HEK293 (cell line): ENCODE measurements at regions not wholly inside any gene's neighbourhood (a gene's known extent, or its start where the extent isn't known, plus 50 kb on each side); places are given as distances from the start of the nearest gene placed in this dataset.

Experiments
- CTCF ChIA-PET: fragments of 350-600 bp; formaldehyde crosslinking; extraction: SDS; loops from one replicate; lab custom pipeline; 2021; ENCODE audit warnings: antibody characterized with exemption; lab: Yijun Ruan, JAX
- POLR2A ChIA-PET: fragments of 300-600 bp; formaldehyde crosslinking; extraction: SDS; loops from one replicate; lab custom pipeline; 2020; ENCODE audit warnings: antibody characterized with exemption, inconsistent platforms; lab: Yijun Ruan, JAX
- H3K27ac ChIP-seq: fragments of 200-500 bp; sonication (Bioruptor generic); 2 replicates; pipeline ENCODE4 v1.5.1; 2014; ENCODE audit warnings: low read depth, low read length, control low read depth, inconsistent platforms; ENCODE audit errors: extremely low read depth
- H3K36me3 ChIP-seq, 2 experiments: fragments of 200-500 bp in 1 of 2; sonication (Bioruptor generic) in 1 of 2; 1 replicate in 1 of 2; 2 replicates in 1 of 2; pipeline ENCODE4 v1.5.1; 2014 to 2017; ENCODE audit warnings: inconsistent platforms in 2 of 2, low read length in 2 of 2; ENCODE audit not compliant: control insufficient read depth in 2 of 2, insufficient read depth in 1 of 2
- H3K4me1 ChIP-seq: fragments of 200-500 bp; sonication (Bioruptor generic); 2 replicates; pipeline ENCODE4 v1.5.1; 2014; ENCODE audit warnings: mild to moderate bottlenecking, low read length, inconsistent platforms; ENCODE audit not compliant: control insufficient read depth, insufficient read depth
- H3K4me3 ChIP-seq: 2 replicates; pipeline ENCODE4 v1.5.1; 2011; ENCODE audit warnings: low read depth, mild to moderate bottlenecking, control low read depth, low read length, moderate library complexity
- H3K9me3 ChIP-seq: fragments of 200-500 bp; sonication (Bioruptor generic); 2 replicates; pipeline ENCODE4 v1.5.1; 2014; ENCODE audit warnings: low read depth, low read length, inconsistent platforms; ENCODE audit not compliant: control insufficient read depth, insufficient read depth
- IKZF3 ChIP-seq: fragments of 450-650 bp; IDR thresholded peaks from 2 replicates; pipeline ENCODE4 v1.5.0; 2018; ENCODE audit warnings: missing biosample characterization, mild to moderate bottlenecking, missing genetic modification characterization, moderate library complexity
- KLF8 ChIP-seq: fragments of 450-650 bp; formaldehyde crosslinking; IDR thresholded peaks from 2 replicates; pipeline ENCODE4 v1.5.1; 2016; ENCODE audit warnings: missing biosample characterization, missing genetic modification characterization
- MYNN ChIP-seq: fragments of 450-650 bp; formaldehyde crosslinking; IDR thresholded peaks from 2 replicates; pipeline ENCODE4 v1.5.1; 2016; ENCODE audit warnings: missing biosample characterization, missing genetic modification characterization, borderline replicate concordance
- RBAK ChIP-seq: fragments of 450-650 bp; formaldehyde crosslinking; IDR thresholded peaks from 2 replicates; pipeline ENCODE4 v1.5.1; 2016; ENCODE audit warnings: missing biosample characterization, missing genetic modification characterization
- SALL2 ChIP-seq: fragments of 450-650 bp; formaldehyde crosslinking; IDR thresholded peaks from 2 replicates; pipeline ENCODE4 v1.5.0; 2017; ENCODE audit warnings: missing biosample characterization, mild to moderate bottlenecking, missing genetic modification characterization, borderline replicate concordance
- TRIM28 ChIP-seq: IDR thresholded peaks from 2 replicates; pipeline ENCODE4 v1.6.1; 2011; ENCODE audit warnings: low read length, control low read depth, borderline replicate concordance
- YY2 ChIP-seq: fragments of 450-650 bp; formaldehyde crosslinking; IDR thresholded peaks from 2 replicates; pipeline ENCODE4 v1.5.1; 2016; ENCODE audit warnings: missing biosample characterization, missing genetic modification characterization
- ZBTB21 ChIP-seq: fragments of 450-650 bp; formaldehyde crosslinking; IDR thresholded peaks from 2 replicates; pipeline ENCODE4 v1.5.1; 2017; ENCODE audit warnings: missing biosample characterization, missing genetic modification characterization
- ZBTB8A ChIP-seq: fragments of 450-650 bp; formaldehyde crosslinking; IDR thresholded peaks from 2 replicates; pipeline ENCODE4 v1.5.1; 2016; ENCODE audit warnings: missing biosample characterization, missing genetic modification characterization
- ZFP69B ChIP-seq: fragments of 450-650 bp; formaldehyde crosslinking; IDR thresholded peaks from 2 replicates; pipeline ENCODE4 v1.5.1; 2016; ENCODE audit warnings: missing biosample characterization, missing genetic modification characterization
- ZNF214 ChIP-seq: fragments of 450-650 bp; formaldehyde crosslinking; IDR thresholded peaks from 2 replicates; pipeline ENCODE4 v1.5.1; 2017; ENCODE audit warnings: missing biosample characterization, mild to moderate bottlenecking, missing genetic modification characterization, borderline replicate concordance
- ZNF239 ChIP-seq: fragments of 450-650 bp; formaldehyde crosslinking; IDR thresholded peaks from 2 replicates; pipeline ENCODE4 v1.5.1; 2016; ENCODE audit warnings: missing biosample characterization, missing genetic modification characterization
- ZNF274 ChIP-seq, 2 experiments: fragments of 200-500 bp in 1 of 2; fragments of 450-650 bp in 1 of 2; sonication (Bioruptor generic) in 1 of 2; formaldehyde crosslinking in 1 of 2; IDR thresholded peaks; 2 replicates each; pipeline versions ENCODE4 v1.5.1 to v1.6.1; 2014 to 2016; ENCODE audit warnings: borderline replicate concordance in 1 of 2, inconsistent platforms in 1 of 2, low read length in 1 of 2, missing biosample characterization in 1 of 2, missing genetic modification characterization in 1 of 2
- ZNF341 ChIP-seq: fragments of 450-650 bp; formaldehyde crosslinking; IDR thresholded peaks from 2 replicates; pipeline ENCODE4; 2016; ENCODE audit warnings: low read depth, missing biosample characterization, missing genetic modification characterization
- ZNF423 ChIP-seq: fragments of 450-650 bp; formaldehyde crosslinking; IDR thresholded peaks from 2 replicates; pipeline ENCODE4 v1.5.1; 2016; ENCODE audit warnings: missing biosample characterization, missing genetic modification characterization
- ZNF544 ChIP-seq: fragments of 450-650 bp; formaldehyde crosslinking; IDR thresholded peaks from 2 replicates; pipeline ENCODE4 v1.5.0; 2017; ENCODE audit warnings: missing biosample characterization, missing genetic modification characterization
- ZNF555 ChIP-seq: fragments of 450-650 bp; formaldehyde crosslinking; conservative IDR thresholded peaks from 2 replicates; pipeline ENCODE4 v1.5.1; 2017; ENCODE audit warnings: missing biosample characterization, mild to moderate bottlenecking, missing genetic modification characterization, inconsistent platforms
- ZNF571 ChIP-seq: fragments of 450-650 bp; formaldehyde crosslinking; IDR thresholded peaks from 2 replicates; pipeline ENCODE4 v1.5.0; 2017; ENCODE audit warnings: missing biosample characterization, missing genetic modification characterization
- ZNF610 ChIP-seq: fragments of 450-650 bp; formaldehyde crosslinking; IDR thresholded peaks from 2 replicates; pipeline ENCODE4 v1.5.1; 2016; ENCODE audit warnings: missing biosample characterization, missing genetic modification characterization, borderline replicate concordance
- ZNF623 ChIP-seq: fragments of 450-650 bp; formaldehyde crosslinking; IDR thresholded peaks from 2 replicates; pipeline ENCODE4 v1.5.1; 2016; ENCODE audit warnings: missing biosample characterization, missing genetic modification characterization
- ZNF776 ChIP-seq: fragments of 450-650 bp; formaldehyde crosslinking; IDR thresholded peaks from 2 replicates; pipeline ENCODE4 v1.5.0; 2017; ENCODE audit warnings: missing biosample characterization, missing genetic modification characterization, borderline replicate concordance
- TF ChIP-seq, protein P1 (sequence below): IDR thresholded peaks from 2 replicates; pipeline ENCODE4 v1.6.1; 2011; ENCODE audit warnings: mild to moderate bottlenecking, low read depth, low read length, borderline replicate concordance
- TF ChIP-seq, protein P2 (sequence below): fragments of 450-650 bp; formaldehyde crosslinking; IDR thresholded peaks from 2 replicates; pipeline ENCODE4; 2016; ENCODE audit warnings: missing biosample characterization, missing genetic modification characterization
- TF ChIP-seq, protein P3 (sequence below): fragments of 450-650 bp; IDR thresholded peaks from 2 replicates; pipeline ENCODE4 v1.5.1; 2018; ENCODE audit warnings: missing biosample characterization, mild to moderate bottlenecking, missing genetic modification characterization
- TF ChIP-seq, protein P4 (sequence below): fragments of 450-650 bp; formaldehyde crosslinking; IDR thresholded peaks from 2 replicates; pipeline ENCODE4 v1.5.1; 2016; ENCODE audit warnings: missing biosample characterization, missing genetic modification characterization
- TF ChIP-seq, protein P5 (sequence below): fragments of 450-650 bp; formaldehyde crosslinking; IDR thresholded peaks from 2 replicates; pipeline ENCODE4 v1.5.1; 2016; ENCODE audit warnings: missing biosample characterization, missing genetic modification characterization
- TF ChIP-seq, protein P6 (sequence below): fragments of 450-650 bp; formaldehyde crosslinking; IDR thresholded peaks from 2 replicates; pipeline ENCODE4 v1.5.1; 2016; ENCODE audit warnings: missing biosample characterization, missing genetic modification characterization, low read depth

DNA sequence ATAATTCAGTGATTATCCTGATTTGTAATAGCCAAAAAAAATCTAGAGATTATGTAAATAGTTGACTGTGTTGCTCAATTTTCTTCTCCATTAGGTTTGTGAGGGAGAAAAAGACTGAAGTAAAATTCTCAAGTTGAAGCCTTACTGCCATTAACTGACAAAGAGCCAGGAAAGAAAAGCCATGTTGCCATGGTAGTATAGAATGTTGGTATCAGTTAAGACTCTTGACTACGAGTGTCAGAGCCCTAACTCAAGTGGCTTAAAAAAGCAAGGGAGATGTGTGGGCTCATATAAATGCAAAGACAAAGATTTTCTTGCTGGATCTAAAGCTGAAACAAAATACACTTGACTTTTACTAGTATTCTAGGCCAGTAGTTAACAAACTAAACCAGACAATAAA is 571.7 kb downstream of the KCTD16 start:
- no peaks in the 10 kb centered on the region for H3K9me3 ChIP-seq
- POLR2A ChIA-PET = no interaction called here
- no peak for TF ChIP-seq MYNN (tag by site-specific recombination)
- TF ChIP-seq, protein P1, sequence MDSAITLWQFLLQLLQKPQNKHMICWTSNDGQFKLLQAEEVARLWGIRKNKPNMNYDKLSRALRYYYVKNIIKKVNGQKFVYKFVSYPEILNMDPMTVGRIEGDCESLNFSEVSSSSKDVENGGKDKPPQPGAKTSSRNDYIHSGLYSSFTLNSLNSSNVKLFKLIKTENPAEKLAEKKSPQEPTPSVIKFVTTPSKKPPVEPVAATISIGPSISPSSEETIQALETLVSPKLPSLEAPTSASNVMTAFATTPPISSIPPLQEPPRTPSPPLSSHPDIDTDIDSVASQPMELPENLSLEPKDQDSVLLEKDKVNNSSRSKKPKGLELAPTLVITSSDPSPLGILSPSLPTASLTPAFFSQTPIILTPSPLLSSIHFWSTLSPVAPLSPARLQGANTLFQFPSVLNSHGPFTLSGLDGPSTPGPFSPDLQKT = no peak
- no peak for TF ChIP-seq ZNF239 (tag by site-specific recombination)
- no peak for TF ChIP-seq ZNF214 (tag by site-specific recombination)
- no peak for TF ChIP-seq ZNF776 (tag by site-specific recombination)
- no peak for TF ChIP-seq ZFP69B (tag by site-specific recombination)
- TF ChIP-seq, protein P2, sequence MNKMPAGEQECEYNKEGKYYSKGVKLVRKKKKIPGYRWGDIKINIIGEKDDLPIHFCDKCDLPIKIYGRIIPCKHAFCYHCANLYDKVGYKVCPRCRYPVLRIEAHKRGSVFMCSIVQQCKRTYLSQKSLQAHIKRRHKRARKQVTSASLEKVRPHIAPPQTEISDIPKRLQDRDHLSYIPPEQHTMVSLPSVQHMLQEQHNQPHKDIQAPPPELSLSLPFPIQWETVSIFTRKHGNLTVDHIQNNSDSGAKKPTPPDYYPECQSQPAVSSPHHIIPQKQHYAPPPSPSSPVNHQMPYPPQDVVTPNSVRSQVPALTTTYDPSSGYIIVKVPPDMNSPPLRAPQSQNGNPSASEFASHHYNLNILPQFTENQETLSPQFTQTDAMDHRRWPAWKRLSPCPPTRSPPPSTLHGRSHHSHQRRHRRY (tag by site-specific recombination) = no peak
- TF ChIP-seq SALL2 = no peak
- TF ChIP-seq ZNF623 (tag by site-specific recombination) = no peak
- no peak for TF ChIP-seq KLF8
- no peak for TF ChIP-seq ZNF341
- TF ChIP-seq IKZF3 = no peak
- no peak for TF ChIP-seq ZNF571
- TF ChIP-seq, all 188 proteins: peak for 0
- Histone ChIP-seq H3K4me1 (no peaks in the 10 kb centered on the region), H3K4me3 (no peak overlapping the region), H3K36me3 (no peaks in the 10 kb centered on the region), H3K27ac (no peak overlapping the region)
- CTCF ChIA-PET = no interaction called here

DNA sequence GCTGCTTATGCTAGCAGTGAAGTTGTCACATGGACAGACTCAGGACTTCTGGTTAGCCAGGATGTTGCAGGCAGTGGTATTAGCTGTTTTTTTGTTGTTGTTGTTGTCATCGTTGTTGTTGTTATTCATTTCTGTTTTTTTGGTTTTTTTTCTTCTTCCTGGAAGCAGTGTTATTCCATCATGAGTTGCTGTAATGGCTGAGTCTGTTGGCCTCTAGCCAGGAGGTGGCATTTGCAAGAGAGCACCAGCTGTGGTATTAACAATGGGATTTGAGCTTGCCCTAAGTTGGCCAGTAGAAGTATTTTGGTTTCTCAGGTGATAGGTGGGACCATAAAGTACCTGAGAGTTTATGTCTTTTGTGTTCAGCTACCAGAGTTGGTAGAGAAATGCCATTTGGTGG is 561.1 kb downstream of the KCTD16 start:
- no peaks in the 10 kb centered on the region for H3K4me1 ChIP-seq
- H3K9me3 ChIP-seq = no peaks in the 10 kb centered on the region
- CTCF ChIA-PET = no interaction called here
- no peak overlapping the region for H3K27ac ChIP-seq
- H3K36me3 ChIP-seq = no peaks in the 10 kb centered on the region
- H3K4me3 ChIP-seq = no peak overlapping the region
- POLR2A ChIA-PET = no interaction called here
- TF ChIP-seq ZNF544 (tag by site-specific recombination) (no peak), ZNF610 (tag by site-specific recombination) (no peak), ZNF555 (tag by site-specific recombination) (no peak), ZNF274 (IDR thresholded peaks at IDR 0.05; ENCODE audit: low read length) (no peak), ZNF274 (tag by site-specific recombination; IDR thresholded peaks at IDR 0.05; ENCODE audit: borderline replicate concordance) (no peak), YY2 (no peak), RBAK (tag by site-specific recombination) (no peak), TRIM28 (no peak), ZBTB21 (no peak), ZBTB8A (no peak), ZNF423 (tag by site-specific recombination) (no peak)
- TF ChIP-seq, protein P3, sequence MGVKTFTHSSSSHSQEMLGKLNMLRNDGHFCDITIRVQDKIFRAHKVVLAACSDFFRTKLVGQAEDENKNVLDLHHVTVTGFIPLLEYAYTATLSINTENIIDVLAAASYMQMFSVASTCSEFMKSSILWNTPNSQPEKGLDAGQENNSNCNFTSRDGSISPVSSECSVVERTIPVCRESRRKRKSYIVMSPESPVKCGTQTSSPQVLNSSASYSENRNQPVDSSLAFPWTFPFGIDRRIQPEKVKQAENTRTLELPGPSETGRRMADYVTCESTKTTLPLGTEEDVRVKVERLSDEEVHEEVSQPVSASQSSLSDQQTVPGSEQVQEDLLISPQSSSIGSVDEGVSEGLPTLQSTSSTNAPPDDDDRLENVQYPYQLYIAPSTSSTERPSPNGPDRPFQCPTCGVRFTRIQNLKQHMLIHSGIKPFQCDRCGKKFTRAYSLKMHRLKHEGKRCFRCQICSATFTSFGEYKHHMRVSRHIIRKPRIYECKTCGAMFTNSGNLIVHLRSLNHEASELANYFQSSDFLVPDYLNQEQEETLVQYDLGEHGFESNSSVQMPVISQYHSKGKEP (tag by site-specific recombination) = no peak
- TF ChIP-seq, protein P4, sequence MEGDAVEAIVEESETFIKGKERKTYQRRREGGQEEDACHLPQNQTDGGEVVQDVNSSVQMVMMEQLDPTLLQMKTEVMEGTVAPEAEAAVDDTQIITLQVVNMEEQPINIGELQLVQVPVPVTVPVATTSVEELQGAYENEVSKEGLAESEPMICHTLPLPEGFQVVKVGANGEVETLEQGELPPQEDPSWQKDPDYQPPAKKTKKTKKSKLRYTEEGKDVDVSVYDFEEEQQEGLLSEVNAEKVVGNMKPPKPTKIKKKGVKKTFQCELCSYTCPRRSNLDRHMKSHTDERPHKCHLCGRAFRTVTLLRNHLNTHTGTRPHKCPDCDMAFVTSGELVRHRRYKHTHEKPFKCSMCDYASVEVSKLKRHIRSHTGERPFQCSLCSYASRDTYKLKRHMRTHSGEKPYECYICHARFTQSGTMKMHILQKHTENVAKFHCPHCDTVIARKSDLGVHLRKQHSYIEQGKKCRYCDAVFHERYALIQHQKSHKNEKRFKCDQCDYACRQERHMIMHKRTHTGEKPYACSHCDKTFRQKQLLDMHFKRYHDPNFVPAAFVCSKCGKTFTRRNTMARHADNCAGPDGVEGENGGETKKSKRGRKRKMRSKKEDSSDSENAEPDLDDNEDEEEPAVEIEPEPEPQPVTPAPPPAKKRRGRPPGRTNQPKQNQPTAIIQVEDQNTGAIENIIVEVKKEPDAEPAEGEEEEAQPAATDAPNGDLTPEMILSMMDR = no peak
- TF ChIP-seq, protein P5, sequence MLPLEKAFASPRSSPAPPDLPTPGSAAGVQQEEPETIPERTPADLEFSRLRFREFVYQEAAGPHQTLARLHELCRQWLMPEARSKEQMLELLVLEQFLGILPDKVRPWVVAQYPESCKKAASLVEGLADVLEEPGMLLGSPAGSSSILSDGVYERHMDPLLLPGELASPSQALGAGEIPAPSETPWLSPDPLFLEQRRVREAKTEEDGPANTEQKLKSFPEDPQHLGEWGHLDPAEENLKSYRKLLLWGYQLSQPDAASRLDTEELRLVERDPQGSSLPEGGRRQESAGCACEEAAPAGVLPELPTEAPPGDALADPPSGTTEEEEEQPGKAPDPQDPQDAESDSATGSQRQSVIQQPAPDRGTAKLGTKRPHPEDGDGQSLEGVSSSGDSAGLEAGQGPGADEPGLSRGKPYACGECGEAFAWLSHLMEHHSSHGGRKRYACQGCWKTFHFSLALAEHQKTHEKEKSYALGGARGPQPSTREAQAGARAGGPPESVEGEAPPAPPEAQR (tag by site-specific recombination) = no peak
- TF ChIP-seq, protein P6, sequence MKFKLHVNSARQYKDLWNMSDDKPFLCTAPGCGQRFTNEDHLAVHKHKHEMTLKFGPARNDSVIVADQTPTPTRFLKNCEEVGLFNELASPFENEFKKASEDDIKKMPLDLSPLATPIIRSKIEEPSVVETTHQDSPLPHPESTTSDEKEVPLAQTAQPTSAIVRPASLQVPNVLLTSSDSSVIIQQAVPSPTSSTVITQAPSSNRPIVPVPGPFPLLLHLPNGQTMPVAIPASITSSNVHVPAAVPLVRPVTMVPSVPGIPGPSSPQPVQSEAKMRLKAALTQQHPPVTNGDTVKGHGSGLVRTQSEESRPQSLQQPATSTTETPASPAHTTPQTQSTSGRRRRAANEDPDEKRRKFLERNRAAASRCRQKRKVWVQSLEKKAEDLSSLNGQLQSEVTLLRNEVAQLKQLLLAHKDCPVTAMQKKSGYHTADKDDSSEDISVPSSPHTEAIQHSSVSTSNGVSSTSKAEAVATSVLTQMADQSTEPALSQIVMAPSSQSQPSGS (tag by site-specific recombination) = no peak
